MCF 10A (cell line): ENCODE measurements at regions not wholly inside any gene's neighbourhood (a gene's known extent, or its start where the extent isn't known, plus 50 kb on each side); places are given as distances from the start of the nearest gene placed in this dataset.

Experiments
- BruUV-seq: library from RNA; stranded (reverse); fragments of 400-500 nt; replicated peaks from 2 replicates; lab custom pipeline; 2021; lab: Mats Ljungman, UMichigan
- CTCF ChIA-PET: fragments of 300-600 bp; sonication (Branson Sonifier 250); formaldehyde crosslinking; extraction: SDS; loops from one replicate; lab custom pipeline; 2021; ENCODE audit warnings: antibody characterized with exemption, inconsistent platforms; lab: Yijun Ruan, JAX
- POLR2A ChIA-PET: fragments of 300-600, 350-650 bp; sonication (Branson Sonifier 250); formaldehyde crosslinking; extraction: SDS; loops from one replicate; lab custom pipeline; 2020; ENCODE audit warnings: antibody characterized with exemption, inconsistent platforms; lab: Yijun Ruan, JAX
- DNase-seq: peaks from one replicate; pipeline ENCODE4 v3.0.0-alpha.2; 2018; ENCODE audit not compliant: unreplicated experiment
- H3K27ac Mint-ChIP-seq: one replicate; pipeline ENCODE4 v1.8.0; 2022; ENCODE audit warnings: mild to moderate bottlenecking, low read depth, mixed read lengths; ENCODE audit not compliant: unreplicated experiment
- H3K27me3 Mint-ChIP-seq: one replicate; pipeline ENCODE4 v1.8.0; 2022; ENCODE audit warnings: mixed read lengths; ENCODE audit not compliant: insufficient read depth, unreplicated experiment
- H3K36me3 Mint-ChIP-seq: one replicate; pipeline ENCODE4 v1.8.0; 2022; ENCODE audit warnings: mild to moderate bottlenecking, moderate library complexity, mixed read lengths; ENCODE audit not compliant: insufficient read depth, unreplicated experiment
- H3K4me1 Mint-ChIP-seq: one replicate; pipeline ENCODE4 v1.8.0; 2022; ENCODE audit warnings: mixed read lengths; ENCODE audit not compliant: insufficient read depth, unreplicated experiment
- H3K4me3 Mint-ChIP-seq: one replicate; pipeline ENCODE4 v1.8.0; 2022; ENCODE audit warnings: mild to moderate bottlenecking, moderate library complexity, mixed read lengths; ENCODE audit not compliant: unreplicated experiment
- H3K9me3 Mint-ChIP-seq: one replicate; pipeline ENCODE4 v1.8.0; 2022; ENCODE audit warnings: mixed read lengths; ENCODE audit not compliant: unreplicated experiment
- CTCF ChIP-seq: fragments of 200-600 bp; IDR thresholded peaks from one replicate; pipeline ENCODE4 v1.8.0; 2022; ENCODE audit warnings: antibody characterized with exemption, mild to moderate bottlenecking; ENCODE audit not compliant: unreplicated experiment
- intact Hi-C: fragments of 100-400 bp; cut with micrococcal nuclease; formaldehyde crosslinking; loops from 2 replicates; pipeline ENCODE4 v1.14.1; 2022

- H3K36me3 Mint-ChIP-seq: no peaks in the 10 kb centered on the region
- no peak overlapping the region for H3K27ac Mint-ChIP-seq
- no peaks in the 10 kb centered on the region for H3K9me3 Mint-ChIP-seq
- intact Hi-C loops: loop anchor here (1.0 to 2.0 kb wide), 7 partner anchors 84 to 285 kb away; partner anchors contain the start of gene PCBD2
- no peak for DNase-seq
- H3K27me3 Mint-ChIP-seq: no peaks in the 10 kb centered on the region
- CTCF ChIA-PET: interaction anchor here (0.6 to 5.8 kb wide), 63 partner anchors 7 to 1175 kb away, joined by 3 to 53 read pairs (median 5); partner anchors contain the start of genes C5orf24 and TRPC7
- TF ChIP-seq CTCF: no peak
- POLR2A ChIA-PET: interaction anchor here (0.7 to 1.1 kb wide), 3 partner anchors 50 to 284 kb away, joined by 3 to 4 read pairs (median 3); no protein-coding TSS in a partner anchor
- peaks cover 7% of the 10 kb centered on the region for H3K4me1 Mint-ChIP-seq
- H3K4me3 Mint-ChIP-seq: peak overlapping the region; percentile 76
- no TSS peak for BruUV-seq
Observed at GRCh38 chr5:135190416-135191083, 156.5 kb upstream of the PITX1 start.

DNA sequence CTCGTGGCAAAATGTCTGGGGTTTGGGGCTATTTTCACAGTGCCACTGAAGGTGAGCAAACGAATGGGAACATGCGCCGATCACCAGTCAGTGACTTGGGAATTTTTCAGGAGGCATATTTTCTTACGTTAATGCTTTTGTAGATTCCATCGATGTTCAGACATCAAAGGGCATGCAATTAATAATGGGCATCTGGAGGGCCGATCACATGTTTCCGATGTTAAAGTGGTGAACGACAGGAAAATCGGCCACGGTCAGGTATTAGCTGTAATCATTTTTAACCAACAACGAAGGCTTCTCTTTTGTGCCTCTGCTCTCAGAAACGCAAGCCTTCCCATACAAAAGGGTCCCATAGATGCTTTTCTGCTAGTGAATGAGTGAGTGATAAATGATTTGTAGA lies 155.0 kb upstream of the PITX1 start:
- no peak overlapping the region for H3K4me3 Mint-ChIP-seq
- TF ChIP-seq CTCF: no peak
- ChIA-PET CTCF (interaction anchor here (0.6 to 3.9 kb wide), 6 partner anchors 20 to 270 kb away, joined by 3 to 53 read pairs (median 4); no protein-coding TSS in a partner anchor), POLR2A (interaction anchor here (1.0 kb wide), 1 partner anchor 156 kb away, joined by 4 read pairs; no protein-coding TSS in a partner anchor)
- H3K9me3 Mint-ChIP-seq: no peaks in the 10 kb centered on the region
- no peak overlapping the region for H3K27ac Mint-ChIP-seq
- DNase-seq: no peak
- no peaks in the 10 kb centered on the region for H3K36me3 Mint-ChIP-seq
- peaks cover 7% of the 10 kb centered on the region for H3K4me1 Mint-ChIP-seq
- no peaks in the 10 kb centered on the region for H3K27me3 Mint-ChIP-seq
- intact Hi-C loops: loop anchor here (5.0 kb wide), 1 partner anchor 62 kb away; no protein-coding TSS in a partner anchor
- no TSS peak for BruUV-seq

DNA sequence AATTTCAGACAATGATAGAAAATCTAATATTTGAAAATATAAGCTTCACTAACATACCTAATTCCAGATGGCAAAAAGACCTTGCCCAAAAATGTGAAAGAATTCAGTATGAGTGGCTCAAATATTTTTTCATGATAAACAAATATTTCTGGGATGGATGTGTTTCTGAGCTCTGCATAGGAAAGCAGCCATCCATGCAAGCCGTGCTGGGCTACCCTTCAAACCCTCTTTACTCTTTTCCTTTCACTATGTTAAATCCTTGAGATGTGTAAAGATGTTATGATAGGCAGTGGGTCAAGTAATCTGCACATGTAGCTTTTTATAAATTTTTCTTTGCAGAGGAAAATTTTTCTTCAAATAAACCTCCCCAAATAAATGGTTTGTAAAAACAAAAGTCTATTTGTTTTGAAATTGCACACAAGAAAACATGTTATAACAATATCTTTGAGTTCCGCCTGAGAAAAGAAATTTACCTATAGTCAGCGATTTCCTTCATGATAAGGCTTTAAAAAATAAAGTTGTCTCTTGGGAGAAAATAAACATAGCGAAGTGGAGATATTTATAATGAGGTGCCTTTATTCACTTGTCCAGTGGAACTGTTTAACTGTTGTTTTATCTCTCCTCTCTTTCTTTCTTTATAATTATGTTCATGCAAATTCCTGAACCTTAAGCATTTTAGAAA lies 154.3 kb upstream of the PITX1 start:
- POLR2A ChIA-PET: interaction anchor here (0.7 to 1.1 kb wide), 3 partner anchors 32 to 171 kb away, joined by 3 read pairs; no protein-coding TSS in a partner anchor
- no peaks in the 10 kb centered on the region for H3K9me3 Mint-ChIP-seq
- H3K27me3 Mint-ChIP-seq: no peaks in the 10 kb centered on the region
- TF ChIP-seq CTCF: no peak
- H3K4me3 Mint-ChIP-seq: no peak overlapping the region
- H3K4me1 Mint-ChIP-seq: peaks cover 7% of the 10 kb centered on the region
- H3K27ac Mint-ChIP-seq: no peak overlapping the region
- DNase-seq: no peak
- H3K36me3 Mint-ChIP-seq: no peaks in the 10 kb centered on the region
- BruUV-seq: no TSS peak
- CTCF ChIA-PET: interaction anchor here (0.6 to 1.9 kb wide), 14 partner anchors 32 to 335 kb away, joined by 3 to 14 read pairs (median 3); partner anchors contain the start of gene PCBD2
- intact Hi-C loops: loop anchor here (5.0 kb wide), 1 partner anchor 61 kb away; no protein-coding TSS in a partner anchor
